Tongue (tissue), 1 donor: ENCODE measurements at regions not wholly inside any gene's neighbourhood (a gene's known extent, or its start where the extent isn't known, plus 50 kb on each side); places are given as distances from the start of the nearest gene placed in this dataset.
A peak's percentile ranks its signal among the peaks of the same experiment; 100 is the strongest.

Experiments
- DNase-seq: peaks from one replicate; pipeline ENCODE4 v3.0.0-alpha.2; 2015

GRCh38 chr10:121332829-121333765, 265.1 kb downstream of the FGFR2 start:
- no peak for DNase-seq

GRCh38 chr10:121335386-121335925, 262.8 kb downstream of the FGFR2 start:
- DNase-seq, result no peak

GRCh38 chr10:121337427-121337826, 260.8 kb downstream of the FGFR2 start:
- DNase-seq, result no peak

- DNase-seq, result no peak
These were observed 259.9 kb downstream of the FGFR2 start for GRCh38 chr10:121338206-121338980.

GRCh38 chr10:121339114-121339513, 259.1 kb downstream of the FGFR2 start:
- DNase-seq, result no peak

- DNase-seq, result no peak
These were observed 257.9 kb downstream of the FGFR2 start for GRCh38 chr10:121340271-121340831.

- DNase-seq, result peak; percentile 44
These were observed 246.7 kb downstream of the FGFR2 start for GRCh38 chr10:121351540-121351939.

- peak; percentile 64 for DNase-seq
These were observed 245.9 kb downstream of the FGFR2 start for GRCh38 chr10:121352231-121352855.

GRCh38 chr10:121355161-121355560, 243.1 kb downstream of the FGFR2 start:
- no peak for DNase-seq

- no peak for DNase-seq
These were observed 242.1 kb downstream of the FGFR2 start for GRCh38 chr10:121356183-121356582.

GRCh38 chr10:121357401-121357800, 240.8 kb downstream of the FGFR2 start:
- DNase-seq, result no peak

- DNase-seq, result no peak
These were observed 236.2 kb downstream of the FGFR2 start for GRCh38 chr10:121362026-121362425.

GRCh38 chr10:121365566-121365965, 232.7 kb downstream of the FGFR2 start:
- no peak for DNase-seq

GRCh38 chr10:121368347-121369025, 229.8 kb downstream of the FGFR2 start:
- DNase-seq, result peak; percentile 56

GRCh38 chr10:121369616-121370015, 228.6 kb downstream of the FGFR2 start:
- peak; percentile 46 for DNase-seq

GRCh38 chr10:121371836-121372235, 226.4 kb downstream of the FGFR2 start:
- DNase-seq, result no peak

- DNase-seq, result no peak
These were observed 224.8 kb downstream of the FGFR2 start for GRCh38 chr10:121373411-121373810.

- no peak for DNase-seq
These were observed 224.1 kb downstream of the FGFR2 start for GRCh38 chr10:121374121-121374520.

GRCh38 chr10:121375172-121375571, 223.1 kb downstream of the FGFR2 start:
- no peak for DNase-seq

GRCh38 chr10:121378251-121378801, 219.9 kb downstream of the FGFR2 start:
- DNase-seq, result no peak

- no peak for DNase-seq
These were observed 219.2 kb downstream of the FGFR2 start for GRCh38 chr10:121379013-121379412.
